SKM-1 treated with dmso at 0.1 percent for 144 hours (cell line): ENCODE measurements at regions not wholly inside any gene's neighbourhood (a gene's known extent, or its start where the extent isn't known, plus 50 kb on each side); places are given as distances from the start of the nearest gene placed in this dataset.

ENCODE experiments used
- DNase-seq: peaks from one replicate; lab custom pipeline; 2025; ENCODE audit not compliant: unreplicated experiment; lab: John Stamatoyannopoulos, UW

- no peak for DNase-seq
These were observed 321.4 kb downstream of the MYCN start for GRCh38 chr2:16261791-16262190.

GRCh38 chr2:16261071-16261470 lies 320.7 kb downstream of the MYCN start:
- DNase-seq: no peak

GRCh38 chr2:16260041-16260830 lies 319.9 kb downstream of the MYCN start:
- DNase-seq: no peak

- DNase-seq: no peak
These were observed 318.7 kb downstream of the MYCN start for GRCh38 chr2:16259010-16259409.

GRCh38 chr2:16258350-16258749 lies 318.0 kb downstream of the MYCN start:
- DNase-seq: no peak

GRCh38 chr2:16257322-16258028 lies 317.1 kb downstream of the MYCN start:
- no peak for DNase-seq

GRCh38 chr2:16256601-16257321 lies 316.4 kb downstream of the MYCN start:
- no peak for DNase-seq

- no peak for DNase-seq
These were observed 314.8 kb downstream of the MYCN start for GRCh38 chr2:16255120-16255519.

GRCh38 chr2:16254356-16254965 lies 314.1 kb downstream of the MYCN start:
- DNase-seq: no peak

GRCh38 chr2:16253291-16253690 lies 312.9 kb downstream of the MYCN start:
- DNase-seq: no peak

- DNase-seq: no peak
These were observed 312.5 kb downstream of the MYCN start for GRCh38 chr2:16252891-16253290.

- DNase-seq: no peak
These were observed 311.9 kb downstream of the MYCN start for GRCh38 chr2:16252251-16252650.

- DNase-seq: no peak
These were observed 311.3 kb downstream of the MYCN start for GRCh38 chr2:16251511-16252225.

GRCh38 chr2:16250886-16251285 lies 310.5 kb downstream of the MYCN start:
- no peak for DNase-seq

- no peak for DNase-seq
These were observed 310.1 kb downstream of the MYCN start for GRCh38 chr2:16250466-16250865.

GRCh38 chr2:16250056-16250425 lies 309.7 kb downstream of the MYCN start:
- no peak for DNase-seq

- DNase-seq: no peak
These were observed 309.1 kb downstream of the MYCN start for GRCh38 chr2:16249246-16250055.

- no peak for DNase-seq
These were observed 308.3 kb downstream of the MYCN start for GRCh38 chr2:16248571-16249105.

GRCh38 chr2:16247326-16248122 lies 307.2 kb downstream of the MYCN start:
- no peak for DNase-seq
